ENCODE measurements at regions not wholly inside any gene's neighbourhood (a gene's known extent, or its start where the extent isn't known, plus 50 kb on each side); places are given as distances from the start of the nearest gene placed in this dataset.

DNA sequence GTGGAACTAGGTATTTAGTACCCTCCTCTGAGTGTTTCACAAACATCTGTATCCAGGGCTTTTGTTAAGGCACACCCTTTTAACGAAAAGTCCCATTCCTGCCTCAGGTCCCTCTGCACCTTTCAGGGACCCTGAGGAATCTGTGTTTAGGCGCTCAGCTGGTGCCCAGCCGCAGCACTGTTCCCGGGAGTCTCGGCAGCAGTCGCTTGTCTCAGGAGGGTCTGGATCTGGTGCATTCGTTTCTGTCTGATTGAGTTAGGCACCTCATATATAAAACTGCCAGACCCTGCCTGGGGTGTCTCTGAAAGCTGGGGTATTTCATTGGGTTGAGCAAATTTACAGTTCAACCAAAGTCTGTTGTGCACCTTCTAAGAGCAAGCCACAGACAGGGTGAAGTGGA is 162.8 kb upstream of the TOPAZ1 start:
- no peaks in the 10 kb centered on the region for H3K36me3 ChIP-seq
- no peaks in the 10 kb centered on the region for H3K9me3 ChIP-seq
- DNase-seq (no peak), ATAC-seq (no peak)
- H3K4me3 ChIP-seq: no peak overlapping the region
- in situ Hi-C loops (cut with MboI; ENCODE audit: low sequenced_read_pairs in 4 of 4) (no loop called here), intact Hi-C loops (cut with DNase I; ENCODE audit: low total_unique reads) (no loop called here)
- TF ChIP-seq POLR2A (IDR thresholded peaks at IDR 0.05): no peak
- TF ChIP-seq, protein P1, sequence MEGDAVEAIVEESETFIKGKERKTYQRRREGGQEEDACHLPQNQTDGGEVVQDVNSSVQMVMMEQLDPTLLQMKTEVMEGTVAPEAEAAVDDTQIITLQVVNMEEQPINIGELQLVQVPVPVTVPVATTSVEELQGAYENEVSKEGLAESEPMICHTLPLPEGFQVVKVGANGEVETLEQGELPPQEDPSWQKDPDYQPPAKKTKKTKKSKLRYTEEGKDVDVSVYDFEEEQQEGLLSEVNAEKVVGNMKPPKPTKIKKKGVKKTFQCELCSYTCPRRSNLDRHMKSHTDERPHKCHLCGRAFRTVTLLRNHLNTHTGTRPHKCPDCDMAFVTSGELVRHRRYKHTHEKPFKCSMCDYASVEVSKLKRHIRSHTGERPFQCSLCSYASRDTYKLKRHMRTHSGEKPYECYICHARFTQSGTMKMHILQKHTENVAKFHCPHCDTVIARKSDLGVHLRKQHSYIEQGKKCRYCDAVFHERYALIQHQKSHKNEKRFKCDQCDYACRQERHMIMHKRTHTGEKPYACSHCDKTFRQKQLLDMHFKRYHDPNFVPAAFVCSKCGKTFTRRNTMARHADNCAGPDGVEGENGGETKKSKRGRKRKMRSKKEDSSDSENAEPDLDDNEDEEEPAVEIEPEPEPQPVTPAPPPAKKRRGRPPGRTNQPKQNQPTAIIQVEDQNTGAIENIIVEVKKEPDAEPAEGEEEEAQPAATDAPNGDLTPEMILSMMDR (IDR thresholded peaks at IDR 0.05 in 4 of 5, conservative IDR thresholded peaks at IDR 0.05 in 1 of 5): no peak
- no peak overlapping the region for H3K27ac ChIP-seq
- H3K27me3 ChIP-seq: no peaks in the 10 kb centered on the region
- H3K4me1 ChIP-seq: no peaks in the 10 kb centered on the region

DNA sequence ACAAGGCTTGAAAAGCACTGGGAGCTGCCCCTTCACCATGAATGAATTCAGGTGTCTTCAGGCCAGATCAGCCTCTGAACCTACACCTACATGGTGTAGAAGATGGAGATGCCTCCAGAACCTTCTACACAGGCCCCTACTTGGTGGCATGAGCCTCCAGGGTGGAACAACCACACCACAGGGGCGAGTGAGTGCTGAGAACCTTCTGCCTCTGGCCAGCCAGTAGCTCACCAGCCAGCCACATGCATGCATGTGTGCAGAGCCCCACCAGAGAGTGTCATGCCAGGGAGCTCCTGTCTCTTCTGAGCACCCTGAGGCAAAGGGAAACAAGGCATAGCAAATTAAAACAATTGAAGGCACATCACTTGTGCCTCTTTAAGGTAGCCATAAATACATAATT is 161.8 kb upstream of the TOPAZ1 start:
- H3K4me1 ChIP-seq: no peaks in the 10 kb centered on the region
- intact Hi-C loops (cut with DNase I; ENCODE audit: low total_unique reads) (no loop called here), in situ Hi-C loops (cut with MboI; ENCODE audit: low sequenced_read_pairs in 4 of 4) (no loop called here)
- ATAC-seq: no peak
- no peaks in the 10 kb centered on the region for H3K27me3 ChIP-seq
- no peaks in the 10 kb centered on the region for H3K9me3 ChIP-seq
- DNase-seq: no peak
- no peaks in the 10 kb centered on the region for H3K36me3 ChIP-seq
- no peak overlapping the region for H3K27ac ChIP-seq
- H3K4me3 ChIP-seq: no peak overlapping the region
- TF ChIP-seq, protein P1 (IDR thresholded peaks at IDR 0.05 in 4 of 5, conservative IDR thresholded peaks at IDR 0.05 in 1 of 5): no peak
- TF ChIP-seq POLR2A (IDR thresholded peaks at IDR 0.05): no peak

DNA sequence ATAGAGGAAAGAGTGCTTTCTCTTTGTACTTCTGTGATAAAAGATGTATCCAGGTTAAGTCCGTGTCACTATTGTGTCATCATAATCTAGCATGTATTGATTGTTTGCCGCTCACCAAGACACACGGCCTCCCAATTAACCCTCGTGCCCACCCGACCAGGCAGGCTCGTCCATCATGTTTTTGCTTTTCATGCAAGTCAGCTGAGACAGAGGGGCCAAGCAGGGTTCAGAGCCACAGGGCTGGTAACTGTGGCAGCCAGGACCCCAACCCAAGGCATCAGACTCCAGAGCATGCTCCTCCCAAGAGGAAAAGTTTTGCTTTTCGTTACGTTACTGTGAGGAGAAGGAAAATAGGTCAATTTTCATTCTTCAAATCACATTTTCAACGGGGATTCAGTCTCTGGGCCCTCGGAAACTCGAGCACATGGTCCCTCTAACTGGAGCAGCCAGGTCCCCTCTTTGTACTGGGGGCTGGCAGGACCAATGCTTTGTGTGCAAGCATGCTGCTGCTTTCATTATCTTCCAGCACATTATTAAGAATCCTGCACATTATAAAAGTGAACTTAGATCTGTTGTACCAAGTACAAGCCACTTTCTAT is 161.1 kb upstream of the TOPAZ1 start:
- no peaks in the 10 kb centered on the region for H3K27me3 ChIP-seq
- intact Hi-C loops (cut with DNase I; ENCODE audit: low total_unique reads) (no loop called here), in situ Hi-C loops (cut with MboI; ENCODE audit: low sequenced_read_pairs in 4 of 4) (no loop called here)
- DNase-seq: no peak
- H3K36me3 ChIP-seq: no peaks in the 10 kb centered on the region
- no peak for TF ChIP-seq POLR2A (IDR thresholded peaks at IDR 0.05)
- TF ChIP-seq, protein P1 (IDR thresholded peaks at IDR 0.05 in 4 of 5, conservative IDR thresholded peaks at IDR 0.05 in 1 of 5): no peak
- no peaks in the 10 kb centered on the region for H3K9me3 ChIP-seq
- H3K27ac ChIP-seq: no peak overlapping the region
- no peaks in the 10 kb centered on the region for H3K4me1 ChIP-seq
- ATAC-seq: no peak
- no peak overlapping the region for H3K4me3 ChIP-seq

DNA sequence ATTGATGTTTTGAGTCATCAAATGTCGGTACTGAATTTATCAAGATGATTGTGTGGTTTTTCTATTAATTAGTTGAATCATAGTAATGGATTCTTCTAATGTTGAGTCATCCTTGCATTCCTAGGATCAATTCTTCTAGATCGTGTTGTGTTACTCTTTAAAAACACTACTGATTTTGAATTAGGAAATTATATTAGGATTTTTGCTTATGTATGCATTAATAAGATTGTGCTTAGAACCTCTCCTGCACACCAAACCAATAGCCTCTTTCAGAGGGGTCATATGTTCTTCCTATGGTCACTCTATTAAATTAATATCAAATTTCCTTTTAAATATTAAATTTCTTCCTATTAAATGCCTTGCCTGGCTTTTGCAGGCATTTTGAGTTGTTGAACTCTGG is 151.7 kb upstream of the TOPAZ1 start:
- H3K27me3 ChIP-seq: no peaks in the 10 kb centered on the region
- H3K4me1 ChIP-seq: no peaks in the 10 kb centered on the region
- DNase-seq (no peak), ATAC-seq (no peak)
- H3K36me3 ChIP-seq: no peaks in the 10 kb centered on the region
- no peaks in the 10 kb centered on the region for H3K9me3 ChIP-seq
- no peak overlapping the region for H3K27ac ChIP-seq
- intact Hi-C loops (cut with DNase I; ENCODE audit: low total_unique reads): no loop called here
- in situ Hi-C loops (cut with MboI; ENCODE audit: low sequenced_read_pairs in 4 of 4): no loop called here
- TF ChIP-seq POLR2A (IDR thresholded peaks at IDR 0.05): no peak
- TF ChIP-seq, protein P1 (IDR thresholded peaks at IDR 0.05 in 4 of 5, conservative IDR thresholded peaks at IDR 0.05 in 1 of 5): no peak
- H3K4me3 ChIP-seq: no peak overlapping the region

DNA sequence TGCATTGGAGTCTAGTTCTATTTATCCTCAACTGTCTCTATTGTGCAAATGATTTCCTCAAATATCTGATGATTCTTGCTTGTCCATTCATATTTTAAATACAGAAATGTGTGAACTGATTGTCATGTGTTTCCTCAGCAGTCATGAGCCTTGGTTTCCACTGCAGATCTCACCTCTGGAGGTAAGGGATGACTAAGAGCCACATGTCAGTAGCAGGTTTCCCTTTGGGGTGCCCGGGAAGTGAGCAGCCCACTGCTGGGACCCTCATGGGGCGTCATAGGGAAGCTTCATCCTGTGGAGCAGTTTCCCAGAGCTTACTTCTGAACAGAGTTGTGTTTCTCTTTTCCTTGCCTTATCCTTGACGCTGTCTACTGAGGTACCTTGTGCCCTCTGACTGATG is 149.2 kb upstream of the TOPAZ1 start:
- in situ Hi-C loops (cut with MboI; ENCODE audit: low sequenced_read_pairs in 4 of 4) (no loop called here), intact Hi-C loops (cut with DNase I; ENCODE audit: low total_unique reads) (no loop called here)
- DNase-seq (no peak), ATAC-seq (no peak)
- H3K9me3 ChIP-seq: no peaks in the 10 kb centered on the region
- H3K27ac ChIP-seq: no peak overlapping the region
- H3K4me1 ChIP-seq: no peaks in the 10 kb centered on the region
- no peaks in the 10 kb centered on the region for H3K36me3 ChIP-seq
- no peak overlapping the region for H3K4me3 ChIP-seq
- no peaks in the 10 kb centered on the region for H3K27me3 ChIP-seq
- TF ChIP-seq POLR2A (IDR thresholded peaks at IDR 0.05): no peak
- TF ChIP-seq, protein P1 (IDR thresholded peaks at IDR 0.05 in 4 of 5, conservative IDR thresholded peaks at IDR 0.05 in 1 of 5): no peak

All from gastrocnemius medialis (tissue), 4 donors.